ENCODE measurements at regions not wholly inside any gene's neighbourhood (a gene's known extent, or its start where the extent isn't known, plus 50 kb on each side); places are given as distances from the start of the nearest gene placed in this dataset.

DNA sequence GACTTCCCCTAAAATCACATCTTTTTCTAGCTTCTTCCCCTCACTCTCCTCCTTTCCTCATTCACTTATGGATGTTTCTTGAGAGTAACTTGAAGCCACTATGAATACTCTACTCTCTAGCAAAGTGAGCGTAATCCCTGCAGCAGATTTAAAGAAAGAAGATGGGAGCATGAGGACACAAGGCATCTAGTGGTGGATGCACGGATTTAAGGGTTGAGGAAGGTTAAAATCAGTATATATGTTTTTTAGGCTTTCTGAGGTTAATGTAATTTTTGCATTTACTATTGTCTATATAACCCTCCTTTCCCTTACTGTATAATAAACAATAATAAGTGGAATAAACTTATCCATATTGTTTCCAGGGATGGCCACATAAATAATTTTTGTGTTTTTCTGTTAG, 495.2 kb upstream of the TPK1 start:
- H3K9me3 ChIP-seq (ENCODE audit: insufficient read depth in 2 of 2, low read depth in 1 of 2, low read length in 1 of 2) = no peaks in the 10 kb centered on the region
- no peak for DNase-seq (ENCODE audit: low read depth in 1 of 2, low spot score in 2 of 2)
- no peak overlapping the region for H3K4me2 ChIP-seq (ENCODE audit: insufficient read depth in 1 of 2, low read depth in 2 of 2, low read length in 2 of 2)
- H2BK20ac ChIP-seq (ENCODE audit: low read length) = no peak overlapping the region
- no peak overlapping the region for H3K4ac ChIP-seq (replicated peaks; ENCODE audit: insufficient read length, low read depth, low read length)
- H4K91ac ChIP-seq (replicated peaks; ENCODE audit: insufficient read length, low read length) = no peak overlapping the region
- no peak overlapping the region for H2BK15ac ChIP-seq (ENCODE audit: low read length)
- no peak overlapping the region for H3K18ac ChIP-seq (ENCODE audit: extremely low read depth, low read length)
- no peaks in the 10 kb centered on the region for H3K79me1 ChIP-seq (ENCODE audit: low read depth, low read length)
- FAIRE-seq = no peak
- no peak overlapping the region for H2AK5ac ChIP-seq (ENCODE audit: low read depth, low read length)
- H2BK5ac ChIP-seq (ENCODE audit: low read depth, low read length) = no peak overlapping the region
- no peak overlapping the region for H3K23ac ChIP-seq (ENCODE audit: insufficient read length)
- H3K36me3 ChIP-seq (ENCODE audit: control insufficient read depth in 2 of 4, insufficient read depth in 4 of 4, low read length in 3 of 4) = no peaks in the 10 kb centered on the region
- no peaks in the 10 kb centered on the region for H4K20me1 ChIP-seq (replicated peaks in 1 of 2; ENCODE audit: control insufficient read depth in 1 of 2, insufficient read depth in 2 of 2, low read length in 2 of 2)
- no peaks in the 10 kb centered on the region for H3K79me2 ChIP-seq (ENCODE audit: control insufficient read depth in 1 of 2, insufficient read depth in 2 of 2, low read length in 2 of 2)
- H3K9ac ChIP-seq (replicated peaks in 1 of 4; ENCODE audit: extremely low read depth in 1 of 4, low read depth in 3 of 4, low read length in 3 of 4) = no peak overlapping the region
- H2BK12ac ChIP-seq (ENCODE audit: low read depth, low read length) = no peak overlapping the region
- H3K27me3 ChIP-seq (replicated peaks in 1 of 4; ENCODE audit: control insufficient read depth in 3 of 4, extremely low read depth in 1 of 4, insufficient read depth in 3 of 4, low read length in 3 of 4) = peaks cover 0 to 1% (median 0%) of the 10 kb centered on the region in 4 experiments; a peak in 1 of 7 replicates
- H3K4me1 ChIP-seq (replicated peaks in 1 of 4; ENCODE audit: control insufficient read depth in 3 of 4, insufficient read depth in 4 of 4, low read length in 3 of 4) = no peaks in the 10 kb centered on the region
- H3K23me2 ChIP-seq (ENCODE audit: low read depth, low read length) = no peaks in the 10 kb centered on the region
- no peak overlapping the region for H2BK120ac ChIP-seq (replicated peaks; ENCODE audit: low read depth, low read length)
- no peak overlapping the region for H3K4me3 ChIP-seq (ENCODE audit: extremely low read depth in 1 of 4, insufficient read depth in 2 of 4, low read depth in 3 of 4, low read length in 4 of 4)
- no peak overlapping the region for H3K14ac ChIP-seq (ENCODE audit: insufficient read length)
- ChIA-PET POLR2A (ENCODE audit: partially characterized antibody) (no interaction called here), CTCF (ENCODE audit: partially characterized antibody) (no interaction called here)
- H4K8ac ChIP-seq (ENCODE audit: extremely low read depth, insufficient read depth, low read length) = no peak overlapping the region
- no peak overlapping the region for H4K5ac ChIP-seq (ENCODE audit: insufficient read length, low read depth, low read length)
- WGBS, 2 experiments (ENCODE audit: extremely low coverage in 1 of 2, insufficient coverage in 1 of 2, insufficient read length in 1 of 2, insufficient replicate concordance in 2 of 2, low coverage in 1 of 2, low lambda C conversion rate in 2 of 2, missing lambda C conversion rate in 1 of 2) = 90% methylated on average over 2 of the region's 2 CpGs; no CpG with 5 or more reads in 1 of the 2 experiments
- peak overlapping the region; percentile 71; the same call in 1 of the 2 replicates for H2AFZ ChIP-seq (ENCODE audit: low read length)
- H3K27ac ChIP-seq (ENCODE audit: low read depth, low read length) = no peak overlapping the region
- no peak overlapping the region for H3K56ac ChIP-seq (replicated peaks; ENCODE audit: insufficient read length, low read depth, low read length)
- TF ChIP-seq HDAC6 (IDR thresholded peaks at IDR 0.05; ENCODE audit: low read depth, low read length) (no peak), RXRA (IDR thresholded peaks at IDR 0.05; ENCODE audit: insufficient read depth, low read depth, low read length) (no peak), ASH2L (IDR thresholded peaks at IDR 0.05; ENCODE audit: low read length) (no peak), JUN (IDR thresholded peaks at IDR 0.05; ENCODE audit: low read depth, low read length) (no peak), GABPA (IDR thresholded peaks at IDR 0.05; ENCODE audit: borderline replicate concordance, insufficient read depth, low read length) (no peak), FOSL1 (IDR thresholded peaks at IDR 0.05; ENCODE audit: insufficient read depth, low read depth, low read length) (no peak), POLR2AphosphoS5 (IDR thresholded peaks at IDR 0.05; ENCODE audit: low read depth, low read length) (no peak), SIN3A (conservative IDR thresholded peaks at IDR 0.05 in 1 of 2, IDR thresholded peaks at IDR 0.05 in 1 of 2; ENCODE audit: low read depth in 1 of 2, low read length in 2 of 2) (no peak), EP300 (IDR thresholded peaks at IDR 0.05; ENCODE audit: borderline replicate concordance in 1 of 2, low read depth in 2 of 2, low read length in 2 of 2) (no peak), SRF (IDR thresholded peaks at IDR 0.05; ENCODE audit: low read depth, low read length) (no peak), HDAC2 (IDR thresholded peaks at IDR 0.05; ENCODE audit: borderline replicate concordance in 1 of 2, low read depth in 2 of 2, low read length in 2 of 2) (no peak), RBBP5 (IDR thresholded peaks at IDR 0.05; ENCODE audit: borderline replicate concordance, low read depth, low read length) (no peak), CBX8 (IDR thresholded peaks at IDR 0.05; ENCODE audit: borderline replicate concordance, low read depth, low read length) (no peak)
